H9 (cell line): ENCODE measurements at regions not wholly inside any gene's neighbourhood (a gene's known extent, or its start where the extent isn't known, plus 50 kb on each side); places are given as distances from the start of the nearest gene placed in this dataset.

ENCODE experiments used
- DNase-seq: peaks from one replicate; pipeline ENCODE4 v3.0.0-alpha.2; 2017
- H2AFZ ChIP-seq: one replicate; pipeline ENCODE4 v1.6.1; 2013; ENCODE audit warnings: mild to moderate bottlenecking, low read length, control low read depth, moderate library complexity
- H2AK5ac ChIP-seq: 2 replicates; pipeline ENCODE4 v1.6.1; 2013; ENCODE audit warnings: low read length, control low read depth, mixed read lengths; ENCODE audit not compliant: insufficient read length
- H2BK120ac ChIP-seq: one replicate; pipeline ENCODE4 v1.6.1; 2013; ENCODE audit warnings: low read depth, mild to moderate bottlenecking, low read length, control low read depth, inconsistent platforms; ENCODE audit not compliant: poor library complexity, severe bottlenecking
- H2BK12ac ChIP-seq: 2 replicates; pipeline ENCODE4 v1.6.1; 2013; ENCODE audit warnings: low read length, control low read depth, mixed read lengths, low read depth; ENCODE audit not compliant: insufficient read length
- H2BK15ac ChIP-seq: 2 replicates; pipeline ENCODE4 v1.6.1; 2013; ENCODE audit warnings: low read depth, low read length, control low read depth
- H2BK20ac ChIP-seq: one replicate; pipeline ENCODE4 v1.6.1; 2013; ENCODE audit warnings: low read depth, mild to moderate bottlenecking, low read length, control low read depth, inconsistent platforms; ENCODE audit not compliant: poor library complexity, severe bottlenecking
- H2BK5ac ChIP-seq: 2 replicates; pipeline ENCODE4 v1.6.1; 2013; ENCODE audit warnings: low read length, control low read depth, mixed read lengths; ENCODE audit not compliant: insufficient read length
- H3K14ac ChIP-seq: 2 replicates; pipeline ENCODE4 v1.6.1; 2013; ENCODE audit warnings: low read length, control low read depth; ENCODE audit not compliant: insufficient read depth
- H3K18ac ChIP-seq: 2 replicates; pipeline ENCODE4 v1.6.1; 2013; ENCODE audit warnings: low read depth, mild to moderate bottlenecking, mixed read lengths, low read length, control low read depth; ENCODE audit not compliant: insufficient read length
- H3K23ac ChIP-seq: 2 replicates; pipeline ENCODE4 v1.6.1; 2013; ENCODE audit warnings: low read length, control low read depth, mixed read lengths, low read depth; ENCODE audit not compliant: insufficient read length
- H3K23me2 ChIP-seq: 2 replicates; pipeline ENCODE4 v1.6.1; 2013; ENCODE audit warnings: low read depth, mild to moderate bottlenecking, mixed read lengths, low read length, control low read depth; ENCODE audit not compliant: insufficient read length, poor library complexity, severe bottlenecking
- H3K27ac ChIP-seq: 2 replicates; pipeline ENCODE4 v1.5.1; 2013; ENCODE audit warnings: low read length, control low read depth, mixed read lengths, low read depth; ENCODE audit not compliant: insufficient read length
- H3K27me3 ChIP-seq: 2 replicates; pipeline ENCODE4 v1.6.1; 2013; ENCODE audit warnings: low read length, control low read depth, inconsistent platforms; ENCODE audit not compliant: insufficient read depth
- H3K4ac ChIP-seq: 2 replicates; pipeline ENCODE4 v1.6.1; 2013; ENCODE audit warnings: low read depth, mild to moderate bottlenecking, control low read depth, inconsistent platforms, low read length, moderate library complexity
- H3K4me1 ChIP-seq: 2 replicates; pipeline ENCODE4 v1.6.1; 2013; ENCODE audit warnings: low read length, control low read depth, inconsistent platforms; ENCODE audit not compliant: insufficient read depth
- H3K4me2 ChIP-seq: 2 replicates; pipeline ENCODE4 v1.6.1; 2013; ENCODE audit warnings: low read length, control low read depth, mixed read lengths; ENCODE audit not compliant: insufficient read length, insufficient read depth
- H3K56ac ChIP-seq: 2 replicates; pipeline ENCODE4 v1.6.1; 2013; ENCODE audit warnings: low read depth, mild to moderate bottlenecking, mixed read lengths, low read length, control low read depth; ENCODE audit not compliant: insufficient read length
- H3K79me1 ChIP-seq: 2 replicates; pipeline ENCODE4 v1.6.1; 2013; ENCODE audit warnings: low read depth, mild to moderate bottlenecking, moderate library complexity, low read length, control low read depth, inconsistent platforms; ENCODE audit not compliant: insufficient read depth, poor library complexity, severe bottlenecking
- H3K79me2 ChIP-seq: 2 replicates; pipeline ENCODE4 v1.6.1; 2013; ENCODE audit warnings: low read length, control low read depth, inconsistent platforms; ENCODE audit not compliant: insufficient read depth
- H3K9ac ChIP-seq: 2 replicates; pipeline ENCODE4 v1.6.1; 2013; ENCODE audit warnings: low read length, control low read depth, mixed read lengths; ENCODE audit not compliant: insufficient read length; ENCODE audit errors: extremely low read depth
- H3K9me3 ChIP-seq: one replicate; pipeline ENCODE4 v1.6.1; 2013; ENCODE audit warnings: low read depth, low read length, inconsistent platforms; ENCODE audit not compliant: control insufficient read depth
- H3T11ph ChIP-seq: one replicate; pipeline ENCODE4 v1.6.1; 2013; ENCODE audit warnings: mild to moderate bottlenecking, low read length, control low read depth, inconsistent platforms
- H4K20me1 ChIP-seq: one replicate; pipeline ENCODE4 v1.6.1; 2013; ENCODE audit not compliant: control insufficient read depth, insufficient read length, insufficient read depth
- H4K5ac ChIP-seq: 2 replicates; pipeline ENCODE4 v1.6.1; 2013; ENCODE audit warnings: low read depth, mild to moderate bottlenecking, mixed read lengths, low read length, control low read depth; ENCODE audit not compliant: insufficient read length
- H4K8ac ChIP-seq: replicated peaks from 2 replicates; pipeline ENCODE4 v1.6.1; 2013; ENCODE audit warnings: low read length, control low read depth, mixed read lengths, low read depth; ENCODE audit not compliant: insufficient read length
- H4K91ac ChIP-seq: 2 replicates; pipeline ENCODE4 v1.6.1; 2013; ENCODE audit warnings: low read depth, mild to moderate bottlenecking, moderate library complexity, mixed read lengths, low read length, control low read depth; ENCODE audit not compliant: insufficient read length
- H3K27ac Mint-ChIP-seq, 3 experiments: 2 replicates in 2 of 3; 3 replicates in 1 of 3; pipeline ENCODE4 v1.8.0; 2020 to 2021; ENCODE audit warnings: mixed read lengths in 3 of 3, mild to moderate bottlenecking in 1 of 3, moderate library complexity in 1 of 3
- H3K27me3 Mint-ChIP-seq: 2 replicates; pipeline ENCODE4 v1.8.0; 2021; ENCODE audit warnings: low read depth, mild to moderate bottlenecking, moderate library complexity, mixed read lengths
- H3K36me3 Mint-ChIP-seq, 3 experiments: 2 replicates in 2 of 3; 3 replicates in 1 of 3; pipeline ENCODE4 v1.8.0; 2020 to 2021; ENCODE audit warnings: low read depth in 3 of 3, mixed read lengths in 3 of 3; ENCODE audit not compliant: insufficient read depth in 1 of 3
- H3K4me1 Mint-ChIP-seq, 2 experiments: 2 replicates each; pipeline ENCODE4 v1.8.0; 2020; ENCODE audit warnings: mixed read lengths in 2 of 2
- H3K4me3 Mint-ChIP-seq, 2 experiments: 2 replicates in 1 of 2; 3 replicates in 1 of 2; pipeline ENCODE4 v1.8.0; 2020 to 2021; ENCODE audit warnings: mild to moderate bottlenecking in 2 of 2, mixed read lengths in 2 of 2, moderate library complexity in 1 of 2
- H3K9me3 Mint-ChIP-seq, 2 experiments: 2 replicates in 1 of 2; 3 replicates in 1 of 2; pipeline ENCODE4 v1.8.0; 2020; ENCODE audit warnings: mild to moderate bottlenecking in 2 of 2, mixed read lengths in 2 of 2, moderate library complexity in 1 of 2
- WGBS: extraction: QIAGEN DNeasy Blood & Tissue Kit; methylation state at CpG from one replicate; pipeline ENCODE4 v1.1.7; 2013; ENCODE audit warnings: missing lambda C conversion rate, low lambda C conversion rate, mixed read lengths; ENCODE audit not compliant: insufficient read length; ENCODE audit errors: extremely low coverage; 5-methylcytosine and 5-hydroxymethylcytosine counted together
- TF ChIP-seq, protein P1 (sequence below): fragments of 200-600 bp; sonication (generic); conservative IDR thresholded peaks from 3 replicates; pipeline ENCODE4 v1.8.0; 2021; ENCODE audit warnings: antibody characterized with exemption, mild to moderate bottlenecking

DNA sequence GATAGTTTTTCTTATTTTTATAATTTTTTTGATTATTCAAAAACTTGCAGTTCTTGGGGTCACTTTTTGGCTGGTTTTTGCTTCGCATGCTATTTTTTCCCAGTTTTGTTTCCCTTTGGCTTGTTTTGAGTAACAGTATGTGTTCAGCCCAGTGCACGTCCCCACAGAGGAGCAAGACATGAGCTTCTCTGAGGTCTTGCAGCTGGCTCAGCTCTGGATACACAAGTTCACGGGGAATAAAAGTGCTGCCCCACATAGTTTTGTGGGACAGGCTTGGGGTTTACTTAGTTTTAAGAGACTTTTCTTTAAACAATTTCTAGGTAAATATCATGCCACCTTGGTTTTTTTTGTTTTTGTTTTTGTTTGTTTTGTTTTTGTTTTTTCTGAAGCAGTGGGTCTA lies 297.8 kb upstream of the IRX1 start:
- H3T11ph ChIP-seq: no peak overlapping the region
- no peak overlapping the region for H3K23ac ChIP-seq
- no peak overlapping the region for H3K4me2 ChIP-seq
- TF ChIP-seq, protein P1, sequence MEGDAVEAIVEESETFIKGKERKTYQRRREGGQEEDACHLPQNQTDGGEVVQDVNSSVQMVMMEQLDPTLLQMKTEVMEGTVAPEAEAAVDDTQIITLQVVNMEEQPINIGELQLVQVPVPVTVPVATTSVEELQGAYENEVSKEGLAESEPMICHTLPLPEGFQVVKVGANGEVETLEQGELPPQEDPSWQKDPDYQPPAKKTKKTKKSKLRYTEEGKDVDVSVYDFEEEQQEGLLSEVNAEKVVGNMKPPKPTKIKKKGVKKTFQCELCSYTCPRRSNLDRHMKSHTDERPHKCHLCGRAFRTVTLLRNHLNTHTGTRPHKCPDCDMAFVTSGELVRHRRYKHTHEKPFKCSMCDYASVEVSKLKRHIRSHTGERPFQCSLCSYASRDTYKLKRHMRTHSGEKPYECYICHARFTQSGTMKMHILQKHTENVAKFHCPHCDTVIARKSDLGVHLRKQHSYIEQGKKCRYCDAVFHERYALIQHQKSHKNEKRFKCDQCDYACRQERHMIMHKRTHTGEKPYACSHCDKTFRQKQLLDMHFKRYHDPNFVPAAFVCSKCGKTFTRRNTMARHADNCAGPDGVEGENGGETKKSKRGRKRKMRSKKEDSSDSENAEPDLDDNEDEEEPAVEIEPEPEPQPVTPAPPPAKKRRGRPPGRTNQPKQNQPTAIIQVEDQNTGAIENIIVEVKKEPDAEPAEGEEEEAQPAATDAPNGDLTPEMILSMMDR: no peak
- no peak overlapping the region for H4K5ac ChIP-seq
- no peak for DNase-seq
- H3K23me2 ChIP-seq: no peaks in the 10 kb centered on the region
- no peaks in the 10 kb centered on the region for H3K4me1 ChIP-seq
- no peak overlapping the region for H2BK12ac ChIP-seq
- Mint-ChIP-seq H3K27ac (no peak overlapping the region), H3K27me3 (peaks cover 3% of the 10 kb centered on the region), H3K36me3 (no peaks in the 10 kb centered on the region), H3K4me3 (no peak overlapping the region), H3K9me3 (peaks cover 0 to 4% of the 10 kb centered on the region in 2 experiments; a peak in 2 of 5 replicates), H3K4me1 (peaks cover 0 to 7% of the 10 kb centered on the region in 2 experiments; a peak in 2 of 4 replicates)
- no peak overlapping the region for H2BK15ac ChIP-seq
- H3K14ac ChIP-seq: no peak overlapping the region
- no peak overlapping the region for H3K56ac ChIP-seq
- H2AFZ ChIP-seq: no peak overlapping the region
- no peak overlapping the region for H2BK20ac ChIP-seq
- no peak overlapping the region for H4K8ac ChIP-seq
- H2BK120ac ChIP-seq: no peak overlapping the region
- no peak overlapping the region for H3K27ac ChIP-seq
- H3K79me2 ChIP-seq: no peaks in the 10 kb centered on the region
- H3K79me1 ChIP-seq: no peaks in the 10 kb centered on the region
- H3K27me3 ChIP-seq: no peaks in the 10 kb centered on the region
- no peak overlapping the region for H2AK5ac ChIP-seq
- H3K9ac ChIP-seq: no peak overlapping the region
- H4K20me1 ChIP-seq: no peaks in the 10 kb centered on the region
- H2BK5ac ChIP-seq: no peak overlapping the region
- H3K9me3 ChIP-seq: no peaks in the 10 kb centered on the region
- H3K4ac ChIP-seq: no peak overlapping the region
- no peak overlapping the region for H3K18ac ChIP-seq
- no CpG with 5 or more reads among the region's 3 CpGs for WGBS
- H4K91ac ChIP-seq: no peak overlapping the region
